H1 (cell line): ENCODE measurements at regions not wholly inside any gene's neighbourhood (a gene's known extent, or its start where the extent isn't known, plus 50 kb on each side); places are given as distances from the start of the nearest gene placed in this dataset.

Experiments
- CTCF ChIA-PET: fragments of 300-600 bp; sonication (Branson Sonifier 250); formaldehyde crosslinking; loops from one replicate; lab custom pipeline; 2021; ENCODE audit not compliant: partially characterized antibody; lab: Charles Lee
- POLR2A ChIA-PET: fragments of 300-600 bp; sonication (Branson Sonifier 250); formaldehyde crosslinking; loops from one replicate; lab custom pipeline; 2021; ENCODE audit warnings: inconsistent platforms; ENCODE audit not compliant: partially characterized antibody; lab: Charles Lee
- DNase-seq, 2 experiments: peaks; one replicate each; pipeline versions ENCODE4 v3.0.0 to v3.0.0-alpha.2; 2010 to 2022; ENCODE audit warnings: low spot score in 2 of 2, low read depth in 1 of 2, mixed read lengths in 1 of 2
- FAIRE-seq: peaks from 2 replicates; lab custom pipeline; 2011; peaks lifted over from hg19 to GRCh38; lab: Jason Lieb, UNC
- H2AFZ ChIP-seq: 2 replicates; pipeline ENCODE4 v1.8.1; 2012; ENCODE audit warnings: low read length, inconsistent platforms
- H2AK5ac ChIP-seq: 2 replicates; pipeline ENCODE4 v1.6.1; 2013; ENCODE audit warnings: low read depth, low read length
- H2BK120ac ChIP-seq: replicated peaks from 2 replicates; pipeline ENCODE3; 2013; ENCODE audit warnings: low read depth, low read length, inconsistent platforms
- H2BK12ac ChIP-seq: 2 replicates; pipeline ENCODE4 v1.6.1; 2013; ENCODE audit warnings: low read depth, low read length
- H2BK15ac ChIP-seq: 2 replicates; pipeline ENCODE4 v1.6.1; 2013; ENCODE audit warnings: low read length
- H2BK20ac ChIP-seq: 2 replicates; pipeline ENCODE4 v1.6.1; 2013; ENCODE audit warnings: low read length
- H2BK5ac ChIP-seq: 2 replicates; pipeline ENCODE4 v1.6.1; 2013; ENCODE audit warnings: low read depth, low read length
- H3K14ac ChIP-seq: 2 replicates; pipeline ENCODE4 v1.6.1; 2013; ENCODE audit warnings: inconsistent platforms; ENCODE audit not compliant: insufficient read length
- H3K18ac ChIP-seq: 2 replicates; pipeline ENCODE4 v1.6.1; 2013; ENCODE audit warnings: low read length; ENCODE audit errors: extremely low read depth
- H3K23ac ChIP-seq: 2 replicates; pipeline ENCODE4 v1.6.1; 2013; ENCODE audit warnings: inconsistent platforms; ENCODE audit not compliant: insufficient read length
- H3K23me2 ChIP-seq: 2 replicates; pipeline ENCODE4 v1.6.1; 2013; ENCODE audit warnings: low read depth, low read length
- H3K27ac ChIP-seq: 2 replicates; pipeline ENCODE4 v1.6.1; 2011; ENCODE audit warnings: low read depth, low read length, inconsistent platforms
- H3K27me3 ChIP-seq, 4 experiments: replicated peaks in 1 of 4; 1 replicate in 1 of 4; 2 replicates in 3 of 4; pipeline versions ENCODE4 v1.6.1 to v1.8.1; 2011 to 2013; ENCODE audit warnings: low read length in 3 of 4, mild to moderate bottlenecking in 3 of 4, inconsistent platforms in 2 of 4, mixed read lengths in 2 of 4, moderate library complexity in 1 of 4; ENCODE audit not compliant: control insufficient read depth in 3 of 4, insufficient read depth in 3 of 4; ENCODE audit errors: extremely low read depth in 1 of 4
- H3K36me3 ChIP-seq, 4 experiments: 2 replicates each; pipeline versions ENCODE4 v1.6.1 to v1.8.1; 2011 to 2013; ENCODE audit warnings: mild to moderate bottlenecking in 4 of 4, low read length in 3 of 4, moderate library complexity in 2 of 4, control low read depth in 1 of 4, inconsistent platforms in 1 of 4; ENCODE audit not compliant: insufficient read depth in 4 of 4, control insufficient read depth in 2 of 4
- H3K4ac ChIP-seq: replicated peaks from 2 replicates; pipeline ENCODE3; 2013; ENCODE audit warnings: low read length, low read depth, mixed read lengths, inconsistent platforms; ENCODE audit not compliant: insufficient read length
- H3K4me1 ChIP-seq, 4 experiments: replicated peaks in 1 of 4; 1 replicate in 1 of 4; 2 replicates in 3 of 4; pipeline versions ENCODE4 v1.6.1 to v1.8.1; 2011 to 2013; ENCODE audit warnings: low read length in 3 of 4, inconsistent platforms in 2 of 4, mixed read lengths in 1 of 4; ENCODE audit not compliant: insufficient read depth in 4 of 4, control insufficient read depth in 3 of 4
- H3K4me2 ChIP-seq, 2 experiments: 2 replicates each; pipeline versions ENCODE4 v1.6.1 to v1.8.1; 2011 to 2013; ENCODE audit warnings: low read depth in 2 of 2, low read length in 2 of 2, control low read depth in 1 of 2, inconsistent platforms in 1 of 2, mild to moderate bottlenecking in 1 of 2; ENCODE audit not compliant: insufficient read depth in 1 of 2
- H3K4me3 ChIP-seq, 4 experiments: fragments of 200-600, 300-600 bp in 1 of 4; sonication (generic), shearing (Covaris generic), sonication (Bioruptor Twin) in 1 of 4; 2 replicates each; pipeline versions ENCODE4 v1.5.1 to v1.8.1; 2011 to 2016; ENCODE audit warnings: low read length in 4 of 4, low read depth in 3 of 4, control low read depth in 2 of 4, inconsistent platforms in 2 of 4, mild to moderate bottlenecking in 2 of 4, mixed read lengths in 1 of 4, moderate library complexity in 1 of 4; ENCODE audit not compliant: insufficient read depth in 2 of 4; ENCODE audit errors: extremely low read depth in 1 of 4
- H3K56ac ChIP-seq: replicated peaks from 2 replicates; pipeline ENCODE3; 2013; ENCODE audit warnings: low read depth, mild to moderate bottlenecking, mixed read lengths, low read length, inconsistent platforms; ENCODE audit not compliant: insufficient read length
- H3K79me1 ChIP-seq: 2 replicates; pipeline ENCODE4 v1.6.1; 2013; ENCODE audit warnings: low read depth, low read length, control low read depth
- H3K79me2 ChIP-seq, 2 experiments: 2 replicates each; pipeline versions ENCODE4 v1.6.1 to v1.8.1; 2012 to 2013; ENCODE audit warnings: low read length in 2 of 2, mild to moderate bottlenecking in 2 of 2, inconsistent platforms in 1 of 2; ENCODE audit not compliant: insufficient read depth in 2 of 2, control insufficient read depth in 1 of 2
- H3K9ac ChIP-seq, 4 experiments: replicated peaks in 1 of 4; 1 replicate in 1 of 4; 2 replicates in 3 of 4; pipeline versions ENCODE4 v1.6.1 to v1.8.1; 2011 to 2013; ENCODE audit warnings: low read depth in 3 of 4, low read length in 3 of 4, control low read depth in 2 of 4, mild to moderate bottlenecking in 2 of 4, moderate library complexity in 2 of 4, inconsistent platforms in 1 of 4; ENCODE audit errors: extremely low read depth in 1 of 4
- H3K9me3 ChIP-seq, 2 experiments: 2 replicates each; pipeline versions ENCODE4 v1.6.1 to v1.8.1; 2012 to 2013; ENCODE audit warnings: mild to moderate bottlenecking in 2 of 2, moderate library complexity in 2 of 2, control low read depth in 1 of 2, inconsistent platforms in 1 of 2, low read depth in 1 of 2, low read length in 1 of 2, mixed read lengths in 1 of 2; ENCODE audit not compliant: insufficient read depth in 2 of 2
- H4K20me1 ChIP-seq, 2 experiments: replicated peaks in 1 of 2; 2 replicates each; pipeline versions ENCODE3 to v1.8.1; 2011 to 2013; ENCODE audit warnings: inconsistent platforms in 2 of 2, low read length in 2 of 2, mild to moderate bottlenecking in 1 of 2; ENCODE audit not compliant: insufficient read depth in 2 of 2, control insufficient read depth in 1 of 2
- H4K5ac ChIP-seq: 2 replicates; pipeline ENCODE4 v1.6.1; 2013; ENCODE audit warnings: low read length, low read depth, mixed read lengths, inconsistent platforms; ENCODE audit not compliant: insufficient read length
- H4K8ac ChIP-seq: 2 replicates; pipeline ENCODE4 v1.8.0; 2013; ENCODE audit warnings: mild to moderate bottlenecking, moderate library complexity, low read length, inconsistent platforms; ENCODE audit not compliant: insufficient read depth; ENCODE audit errors: extremely low read depth
- H4K91ac ChIP-seq: replicated peaks from 2 replicates; pipeline ENCODE3; 2013; ENCODE audit warnings: low read length, mixed read lengths, inconsistent platforms; ENCODE audit not compliant: insufficient read length
- CBX5 ChIP-seq: fragments of 300-800, 300-1000 bp; sonication (generic); IDR thresholded peaks from 2 replicates; pipeline ENCODE4 v1.7.1; 2016; ENCODE audit warnings: antibody characterized with exemption, low read length, low read depth
- EP300 ChIP-seq, 2 experiments: IDR thresholded peaks; 1 replicate in 1 of 2; 2 replicates in 1 of 2; pipeline ENCODE4 v1.6.1; 2011 to 2012; ENCODE audit warnings: low read depth in 2 of 2, low read length in 2 of 2, mild to moderate bottlenecking in 2 of 2, borderline replicate concordance in 1 of 2, inconsistent platforms in 1 of 2, moderate library complexity in 1 of 2
- KDM4A ChIP-seq: IDR thresholded peaks from one replicate; pipeline ENCODE4 v1.7.1; 2012; ENCODE audit warnings: low read depth, mild to moderate bottlenecking, moderate library complexity, low read length, inconsistent platforms; ENCODE audit not compliant: severe bottlenecking
- RXRA ChIP-seq: IDR thresholded peaks from 2 replicates; pipeline ENCODE4 v1.6.1; 2011; ENCODE audit warnings: low read depth, mild to moderate bottlenecking, low read length, moderate library complexity; ENCODE audit not compliant: insufficient read depth
- SAP30 ChIP-seq: fragments of 300-600 bp; sonication (generic); IDR thresholded peaks from 2 replicates; pipeline ENCODE4 v1.7.1; 2012; ENCODE audit warnings: low read length, moderate library complexity, mild to moderate bottlenecking, inconsistent platforms; ENCODE audit not compliant: insufficient read depth, insufficient replicate concordance
- ZNF274 ChIP-seq: IDR thresholded peaks from 2 replicates; pipeline ENCODE4 v1.7.0; 2012; ENCODE audit warnings: low read length, borderline replicate concordance; ENCODE audit errors: extremely low read depth
- WGBS, 2 experiments: shearing (Covaris generic) in 1 of 2; methylation state at CpG; one replicate each; pipeline versions ENCODE4 v1.1.6 to v1.1.7; 2013 to 2015; ENCODE audit warnings: low lambda C conversion rate in 2 of 2, mixed read lengths in 2 of 2, inconsistent platforms in 1 of 2, low coverage in 1 of 2, missing lambda C conversion rate in 1 of 2; ENCODE audit not compliant: insufficient replicate concordance in 2 of 2, insufficient coverage in 1 of 2, insufficient read length in 1 of 2; ENCODE audit errors: extremely low coverage in 1 of 2, missing lambda C conversion rate in 1 of 2; 5-methylcytosine and 5-hydroxymethylcytosine counted together

DNA sequence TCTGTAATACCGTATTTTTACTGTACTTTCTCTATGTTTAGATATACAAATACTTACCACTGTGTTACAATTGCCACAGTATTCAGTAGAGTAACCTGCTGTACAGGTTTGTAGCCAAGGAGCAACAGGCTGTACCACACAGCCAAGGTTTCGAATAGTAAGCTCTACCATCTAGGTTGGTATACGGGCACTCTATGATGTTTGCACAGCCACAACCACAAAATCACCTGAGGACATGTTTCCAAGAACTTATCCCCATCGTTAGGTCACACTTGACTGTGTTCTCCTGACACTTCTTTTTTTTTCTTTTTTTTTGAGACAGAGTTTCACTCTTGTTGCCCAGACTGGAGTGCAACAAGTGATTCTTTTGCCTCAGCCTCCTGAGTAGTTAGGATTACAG, 134.6 kb upstream of the TRIM24 start:
- Histone ChIP-seq H3K36me3 (peaks cover 0 to 4% (median 0%) of the 10 kb centered on the region in 4 experiments; a peak in 1 of 8 replicates), H4K20me1 (no peaks in the 10 kb centered on the region), H3K23me2 (peaks cover 1% of the 10 kb centered on the region; the same call in 1 of the 2 replicates), H3K27ac (no peak overlapping the region), H3K56ac (no peak overlapping the region), H2BK12ac (no peak overlapping the region; the same call in 1 of the 2 replicates), H3K4me3 (no peak overlapping the region), H2BK5ac (no peak overlapping the region), H2AK5ac (no peak overlapping the region), H4K91ac (no peak overlapping the region), H3K79me2 (no peaks in the 10 kb centered on the region), H3K4me2 (no peak overlapping the region), H2BK15ac (peak overlapping the region; percentile 55; the same call in 1 of the 2 replicates), H4K8ac (no peak overlapping the region), H3K9me3 (peaks cover 23 to 26% of the 10 kb centered on the region in 2 experiments), H4K5ac (no peak overlapping the region), H3K27me3 (no peaks in the 10 kb centered on the region), H3K79me1 (no peaks in the 10 kb centered on the region), H3K4ac (no peak overlapping the region), H3K9ac (no peak overlapping the region), H3K4me1 (peaks cover 0 to 2% (median 0%) of the 10 kb centered on the region in 4 experiments; a peak in 2 of 7 replicates), H2BK120ac (no peak overlapping the region), H3K23ac (no peak overlapping the region), H2AFZ (no peak overlapping the region), H3K14ac (no peak overlapping the region), H3K18ac (no peak overlapping the region), H2BK20ac (no peak overlapping the region)
- WGBS, 2 experiments = 80% methylated on average over 4 of the region's 4 CpGs; no CpG with 5 or more reads in 1 of the 2 experiments
- POLR2A ChIA-PET = interaction anchor here (0.6 to 0.7 kb wide), 2 partner anchors 30 to 46 kb away, joined by 3 to 7 read pairs; no protein-coding TSS in a partner anchor
- FAIRE-seq (no peak), DNase-seq (no peak)
- CTCF ChIA-PET = interaction anchor here (0.7 kb wide), 2 partner anchors 72 to 588 kb away, joined by 3 read pairs; no protein-coding TSS in a partner anchor
- TF ChIP-seq KDM4A = no peak
- TF ChIP-seq ZNF274 = no peak
- TF ChIP-seq RXRA = no peak
- no peak for TF ChIP-seq SAP30
- no peak for TF ChIP-seq EP300 (IDR thresholded peaks at IDR 0.05; ENCODE audit: borderline replicate concordance in 1 of 2, low read depth in 2 of 2, low read length in 2 of 2)
- TF ChIP-seq CBX5 = no peak
